OCI-LY7 (cell line): ENCODE measurements at regions not wholly inside any gene's neighbourhood (a gene's known extent, or its start where the extent isn't known, plus 50 kb on each side); places are given as distances from the start of the nearest gene placed in this dataset.

ENCODE experiments used
- EZH2phosphoT487 ChIP-seq: fragments of 200-600 bp; sonication (generic); IDR thresholded peaks from 2 replicates; pipeline ENCODE4 v1.6.1; 2018; ENCODE audit warnings: low read depth, borderline replicate concordance, mild to moderate bottlenecking, mixed run types, antibody characterized with exemption, low read length, moderate library complexity, mixed read lengths
- TF ChIP-seq, protein P1 (sequence below): fragments of 200-600 bp; sonication (generic); conservative IDR thresholded peaks from 2 replicates; pipeline ENCODE4 v1.5.1; 2014; ENCODE audit warnings: mild to moderate bottlenecking, antibody characterized with exemption, low read length, moderate library complexity, mixed read lengths

GRCh38 chr3:25897019-25897418 lies 107.1 kb downstream of the OXSM start:
- TF ChIP-seq, protein P1, sequence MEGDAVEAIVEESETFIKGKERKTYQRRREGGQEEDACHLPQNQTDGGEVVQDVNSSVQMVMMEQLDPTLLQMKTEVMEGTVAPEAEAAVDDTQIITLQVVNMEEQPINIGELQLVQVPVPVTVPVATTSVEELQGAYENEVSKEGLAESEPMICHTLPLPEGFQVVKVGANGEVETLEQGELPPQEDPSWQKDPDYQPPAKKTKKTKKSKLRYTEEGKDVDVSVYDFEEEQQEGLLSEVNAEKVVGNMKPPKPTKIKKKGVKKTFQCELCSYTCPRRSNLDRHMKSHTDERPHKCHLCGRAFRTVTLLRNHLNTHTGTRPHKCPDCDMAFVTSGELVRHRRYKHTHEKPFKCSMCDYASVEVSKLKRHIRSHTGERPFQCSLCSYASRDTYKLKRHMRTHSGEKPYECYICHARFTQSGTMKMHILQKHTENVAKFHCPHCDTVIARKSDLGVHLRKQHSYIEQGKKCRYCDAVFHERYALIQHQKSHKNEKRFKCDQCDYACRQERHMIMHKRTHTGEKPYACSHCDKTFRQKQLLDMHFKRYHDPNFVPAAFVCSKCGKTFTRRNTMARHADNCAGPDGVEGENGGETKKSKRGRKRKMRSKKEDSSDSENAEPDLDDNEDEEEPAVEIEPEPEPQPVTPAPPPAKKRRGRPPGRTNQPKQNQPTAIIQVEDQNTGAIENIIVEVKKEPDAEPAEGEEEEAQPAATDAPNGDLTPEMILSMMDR: peak; percentile 96
- no peak for TF ChIP-seq EZH2phosphoT487
